CD14-positive monocyte (primary cell): ENCODE measurements at regions not wholly inside any gene's neighbourhood (a gene's known extent, or its start where the extent isn't known, plus 50 kb on each side); places are given as distances from the start of the nearest gene placed in this dataset.

Source experiments
- DNase-seq, 3 donors: peaks; one replicate each; pipeline ENCODE4 v3.0.0-alpha.2; 2011 to 2022
- H2AFZ ChIP-seq: 2 replicates; pipeline ENCODE4 v1.6.0; 2012; ENCODE audit warnings: mild to moderate bottlenecking, low read depth, low read length, inconsistent platforms; ENCODE audit not compliant: insufficient read depth, poor library complexity, severe bottlenecking
- H3K27ac ChIP-seq, 2 donors: 1 replicate in 1 of 2; 2 replicates in 1 of 2; pipeline ENCODE4 v1.5.1; 2012 to 2013; ENCODE audit warnings: low read length in 2 of 2, control low read depth in 1 of 2, inconsistent platforms in 1 of 2, low read depth in 1 of 2, mild to moderate bottlenecking in 1 of 2
- H3K27me3 ChIP-seq, 2 donors: one replicate each; pipeline versions ENCODE4 v1.6.0 to v1.6.1; 2011 to 2013; ENCODE audit warnings: low read length in 2 of 2; ENCODE audit not compliant: control insufficient read depth in 2 of 2, insufficient read depth in 2 of 2
- H3K36me3 ChIP-seq, 2 donors: replicated peaks in 1 of 2; 1 replicate in 1 of 2; 2 replicates in 1 of 2; pipeline versions ENCODE4 v1.5.1 to v1.6.1; 2012 to 2013; ENCODE audit warnings: low read length in 2 of 2, control low read depth in 1 of 2, inconsistent platforms in 1 of 2, mild to moderate bottlenecking in 1 of 2; ENCODE audit not compliant: insufficient read depth in 2 of 2, control insufficient read depth in 1 of 2
- H3K4me1 ChIP-seq, 2 donors: 1 replicate in 1 of 2; 2 replicates in 1 of 2; pipeline versions ENCODE4 v1.5.1 to v1.6.1; 2012 to 2013; ENCODE audit warnings: low read length in 2 of 2, control low read depth in 1 of 2, inconsistent platforms in 1 of 2, mild to moderate bottlenecking in 1 of 2, moderate library complexity in 1 of 2; ENCODE audit not compliant: insufficient read depth in 2 of 2, control insufficient read depth in 1 of 2
- H3K4me2 ChIP-seq: replicated peaks from 2 replicates; pipeline ENCODE3; 2012; ENCODE audit warnings: low read length, moderate library complexity, mild to moderate bottlenecking; ENCODE audit not compliant: poor library complexity, severe bottlenecking; ENCODE audit errors: extremely low read depth
- H3K4me3 ChIP-seq, 3 experiments: fragments of 200-600 bp in 1 of 3; sonication (generic) in 1 of 3; replicated peaks in 1 of 3; 1 replicate in 2 of 3; 2 replicates in 1 of 3; pipeline ENCODE4 v1.5.1; 2011 to 2013; ENCODE audit warnings: low read length in 3 of 3, mild to moderate bottlenecking in 3 of 3, control low read depth in 2 of 3, low read depth in 2 of 3, inconsistent platforms in 1 of 3, moderate library complexity in 1 of 3
- H3K79me2 ChIP-seq: 2 replicates; pipeline ENCODE4 v1.6.0; 2012; ENCODE audit warnings: mild to moderate bottlenecking, control low read depth, inconsistent platforms, low read length, moderate library complexity; ENCODE audit not compliant: insufficient read depth
- H3K9ac ChIP-seq: 2 replicates; pipeline ENCODE4 v1.6.0; 2017; ENCODE audit warnings: low read length, mild to moderate bottlenecking; ENCODE audit not compliant: insufficient read depth, poor library complexity, severe bottlenecking
- H3K9me3 ChIP-seq, 2 donors: replicated peaks in 1 of 2; 1 replicate in 1 of 2; 2 replicates in 1 of 2; pipeline versions ENCODE4 v1.5.1 to v1.6.1; 2012 to 2013; ENCODE audit warnings: low read length in 2 of 2, control low read depth in 1 of 2; ENCODE audit not compliant: control insufficient read depth in 1 of 2, insufficient read depth in 1 of 2
- H4K20me1 ChIP-seq: 2 replicates; pipeline ENCODE4 v1.6.0; 2012; ENCODE audit warnings: mild to moderate bottlenecking, low read length, control low read depth, moderate library complexity; ENCODE audit not compliant: insufficient read depth
- H3K27ac Mint-ChIP-seq, 7 donors: one replicate each; pipeline ENCODE4 v1.8.0; 2020; ENCODE audit warnings: mild to moderate bottlenecking in 7 of 7, mixed read lengths in 7 of 7, moderate library complexity in 6 of 7, inconsistent platforms in 2 of 7
- H3K27me3 Mint-ChIP-seq, 3 donors: one replicate each; pipeline ENCODE4 v1.8.0; 2021 to 2022; ENCODE audit warnings: low read depth in 3 of 3, mild to moderate bottlenecking in 3 of 3, mixed read lengths in 3 of 3, moderate library complexity in 3 of 3, inconsistent platforms in 1 of 3
- H3K36me3 Mint-ChIP-seq, 2 donors: one replicate each; pipeline ENCODE4 v1.8.0; 2020; ENCODE audit warnings: mixed read lengths in 2 of 2, inconsistent platforms in 1 of 2, mild to moderate bottlenecking in 1 of 2
- H3K4me1 Mint-ChIP-seq: one replicate; pipeline ENCODE4 v1.8.0; 2020; ENCODE audit warnings: mild to moderate bottlenecking, mixed read lengths
- H3K4me3 Mint-ChIP-seq, 2 donors: one replicate each; pipeline ENCODE4 v1.8.0; 2020; ENCODE audit warnings: mild to moderate bottlenecking in 2 of 2, mixed read lengths in 2 of 2, moderate library complexity in 1 of 2
- H3K9me3 Mint-ChIP-seq, 7 donors: one replicate each; pipeline ENCODE4 v1.8.0; 2020 to 2022; ENCODE audit warnings: mixed read lengths in 7 of 7, mild to moderate bottlenecking in 6 of 7, moderate library complexity in 6 of 7, inconsistent platforms in 2 of 7
- CTCF ChIP-seq: fragments of 200-600 bp; IDR thresholded peaks from one replicate; pipeline ENCODE4 v1.8.0; 2022; ENCODE audit warnings: antibody characterized with exemption, mild to moderate bottlenecking
- WGBS: methylation state at CpG from one replicate; pipeline ENCODE4 v1.1.5; 2013; ENCODE audit warnings: missing lambda C conversion rate; ENCODE audit not compliant: insufficient coverage; 5-methylcytosine and 5-hydroxymethylcytosine counted together
- intact Hi-C, 2 donors: fragments of 100-400 bp; cut with micrococcal nuclease; formaldehyde crosslinking; loops; one replicate each; pipeline versions ENCODE4 v1.15.0 to v1.15.1; 2023

GRCh38 chr4:23005691-23006090, 313.0 kb downstream of the GBA3 start:
- Mint-ChIP-seq H3K27ac (no peak overlapping the region), H3K27me3 (no peaks in the 10 kb centered on the region), H3K36me3 (no peaks in the 10 kb centered on the region), H3K4me1 (no peaks in the 10 kb centered on the region), H3K4me3 (no peak overlapping the region), H3K9me3 (peaks cover 0 to 5% (median 0%) of the 10 kb centered on the region in 7 donors)
- Histone ChIP-seq H3K9ac (no peak overlapping the region), H3K27me3 (no peaks in the 10 kb centered on the region), H3K4me2 (no peak overlapping the region), H3K4me3 (no peak overlapping the region), H3K27ac (no peak overlapping the region), H4K20me1 (no peaks in the 10 kb centered on the region), H3K4me1 (no peaks in the 10 kb centered on the region), H3K79me2 (no peaks in the 10 kb centered on the region), H3K36me3 (no peaks in the 10 kb centered on the region), H2AFZ (no peak overlapping the region), H3K9me3 (peaks cover 0 to 4% of the 10 kb centered on the region in 2 donors)
- WGBS, result no CpG with 5 or more reads among the region's 1 CpG
- no peak for DNase-seq
- intact Hi-C loops, result no loop called here
- no peak for TF ChIP-seq CTCF

GRCh38 chr4:23001478-23001877, 308.7 kb downstream of the GBA3 start:
- Mint-ChIP-seq H3K4me3 (no peak overlapping the region), H3K27me3 (peaks cover 0 to 1% (median 0%) of the 10 kb centered on the region in 3 donors), H3K27ac (no peak overlapping the region), H3K4me1 (no peaks in the 10 kb centered on the region), H3K9me3 (peaks cover 0 to 8% (median 0%) of the 10 kb centered on the region in 7 donors), H3K36me3 (no peaks in the 10 kb centered on the region)
- no peak overlapping the region for H3K9ac ChIP-seq
- H3K4me1 ChIP-seq, result no peaks in the 10 kb centered on the region
- no CpG with 5 or more reads among the region's 2 CpGs for WGBS
- DNase-seq, result no peak
- H4K20me1 ChIP-seq, result no peaks in the 10 kb centered on the region
- no peak overlapping the region for H2AFZ ChIP-seq
- H3K79me2 ChIP-seq, result no peaks in the 10 kb centered on the region
- no peaks in the 10 kb centered on the region for H3K36me3 ChIP-seq
- no peak overlapping the region for H3K4me3 ChIP-seq
- no peak overlapping the region for H3K27ac ChIP-seq
- H3K9me3 ChIP-seq, result peaks cover 0 to 4% of the 10 kb centered on the region in 2 donors
- no peak overlapping the region for H3K4me2 ChIP-seq
- intact Hi-C loops, result no loop called here
- no peaks in the 10 kb centered on the region for H3K27me3 ChIP-seq
- TF ChIP-seq CTCF, result no peak
